ENCODE measurements at regions not wholly inside any gene's neighbourhood (a gene's known extent, or its start where the extent isn't known, plus 50 kb on each side); places are given as distances from the start of the nearest gene placed in this dataset.

GRCh38 chr11:41826085-41826484 is 366.6 kb upstream of the LRRC4C start:
- CTCF ChIA-PET, result no interaction called here
- Mint-ChIP-seq H3K4me1 (no peaks in the 10 kb centered on the region), H3K36me3 (ENCODE audit: low read depth) (no peaks in the 10 kb centered on the region), H3K27ac (no peak overlapping the region), H3K4me3 (no peak overlapping the region), H3K27me3 (no peaks in the 10 kb centered on the region), H3K9me3 (peaks cover 10% of the 10 kb centered on the region)
- intact Hi-C loops (cut with micrococcal nuclease), result no loop called here
- no peak for DNase-seq
- no peak for TF ChIP-seq CTCF (IDR thresholded peaks at IDR 0.05)
- POLR2A ChIA-PET, result no interaction called here
- ATAC-seq (ENCODE audit: low read depth), result no peak

- ChIA-PET CTCF (no interaction called here), POLR2A (no interaction called here)
- no peak overlapping the region for H3K4me3 Mint-ChIP-seq
- H3K36me3 Mint-ChIP-seq (ENCODE audit: low read depth), result no peaks in the 10 kb centered on the region
- H3K27ac Mint-ChIP-seq, result no peak overlapping the region
- no peaks in the 10 kb centered on the region for H3K4me1 Mint-ChIP-seq
- no peak for TF ChIP-seq CTCF (IDR thresholded peaks at IDR 0.05)
- intact Hi-C loops (cut with micrococcal nuclease), result no loop called here
- no peak for ATAC-seq (ENCODE audit: low read depth)
- no peaks in the 10 kb centered on the region for H3K27me3 Mint-ChIP-seq
- DNase-seq, result no peak
- H3K9me3 Mint-ChIP-seq, result peaks cover 9% of the 10 kb centered on the region
Observed at GRCh38 chr11:41836431-41836830, 377.0 kb upstream of the LRRC4C start.

GRCh38 chr11:41842673-41843072 is 383.2 kb upstream of the LRRC4C start:
- Mint-ChIP-seq H3K36me3 (ENCODE audit: low read depth) (no peaks in the 10 kb centered on the region), H3K4me3 (no peak overlapping the region), H3K27ac (no peak overlapping the region), H3K4me1 (no peaks in the 10 kb centered on the region), H3K9me3 (peaks cover 3% of the 10 kb centered on the region), H3K27me3 (no peaks in the 10 kb centered on the region)
- POLR2A ChIA-PET, result no interaction called here
- intact Hi-C loops (cut with micrococcal nuclease), result no loop called here
- ATAC-seq (ENCODE audit: low read depth) (no peak), DNase-seq (no peak)
- no peak for TF ChIP-seq CTCF (IDR thresholded peaks at IDR 0.05)
- CTCF ChIA-PET, result no interaction called here

GRCh38 chr11:41845066-41845465 is 385.6 kb upstream of the LRRC4C start:
- ATAC-seq (ENCODE audit: low read depth) (no peak), DNase-seq (no peak)
- ChIA-PET CTCF (no interaction called here), POLR2A (no interaction called here)
- no peaks in the 10 kb centered on the region for H3K4me1 Mint-ChIP-seq
- H3K27ac Mint-ChIP-seq, result no peak overlapping the region
- TF ChIP-seq CTCF (IDR thresholded peaks at IDR 0.05), result no peak
- no peaks in the 10 kb centered on the region for H3K27me3 Mint-ChIP-seq
- no peak overlapping the region for H3K4me3 Mint-ChIP-seq
- H3K36me3 Mint-ChIP-seq (ENCODE audit: low read depth), result no peaks in the 10 kb centered on the region
- H3K9me3 Mint-ChIP-seq, result peaks cover 5% of the 10 kb centered on the region
- intact Hi-C loops (cut with micrococcal nuclease), result no loop called here

GRCh38 chr11:41848349-41848748 is 388.9 kb upstream of the LRRC4C start:
- intact Hi-C loops (cut with micrococcal nuclease), result no loop called here
- H3K27ac Mint-ChIP-seq, result no peak overlapping the region
- ChIA-PET POLR2A (no interaction called here), CTCF (no interaction called here)
- H3K36me3 Mint-ChIP-seq (ENCODE audit: low read depth), result no peaks in the 10 kb centered on the region
- no peak overlapping the region for H3K4me3 Mint-ChIP-seq
- H3K9me3 Mint-ChIP-seq, result peaks cover 5% of the 10 kb centered on the region
- DNase-seq, result no peak
- no peaks in the 10 kb centered on the region for H3K4me1 Mint-ChIP-seq
- ATAC-seq (ENCODE audit: low read depth), result no peak
- H3K27me3 Mint-ChIP-seq, result no peaks in the 10 kb centered on the region
- TF ChIP-seq CTCF (IDR thresholded peaks at IDR 0.05), result no peak

Measured in activated B cell treated with CpG ODN at 0.5 μM for 24 hours (primary cell).